SKM-1 (cell line): ENCODE measurements at regions not wholly inside any gene's neighbourhood (a gene's known extent, or its start where the extent isn't known, plus 50 kb on each side); places are given as distances from the start of the nearest gene placed in this dataset.
"Not testable (repeated sequence)": the region's sequence is repeated elsewhere in the genome, so short reads cannot be mapped to it uniquely, and the experiment has no call there.

Experiments
- DNase-seq: peaks from one replicate; lab custom pipeline; 2025; ENCODE audit not compliant: unreplicated experiment; lab: John Stamatoyannopoulos, UW

GRCh38 chr5:21613971-21614488, 1239.1 kb downstream of the CDH12 start:
- DNase-seq = no peak

- DNase-seq = no peak
These were observed 1249.3 kb downstream of the CDH12 start for GRCh38 chr5:21603796-21604195.

- DNase-seq = no peak
These were observed 1258.6 kb downstream of the CDH12 start for GRCh38 chr5:21594566-21594965.

- no peak for DNase-seq
These were observed 1259.9 kb downstream of the CDH12 start for GRCh38 chr5:21593261-21593660.

- DNase-seq = no peak
These were observed 1271.6 kb downstream of the CDH12 start for GRCh38 chr5:21581508-21581907.

GRCh38 chr5:21574961-21575360, 1278.2 kb downstream of the CDH12 start:
- no peak for DNase-seq

GRCh38 chr5:21574438-21574837, 1278.7 kb downstream of the CDH12 start:
- DNase-seq = no peak

- DNase-seq = no peak
These were observed 1279.5 kb downstream of the CDH12 start for GRCh38 chr5:21573416-21574314.

GRCh38 chr5:21571196-21571595, 1281.9 kb downstream of the CDH12 start:
- DNase-seq = not testable (repeated sequence)

GRCh38 chr5:21559109-21559508, 1294.0 kb downstream of the CDH12 start:
- not testable (repeated sequence) for DNase-seq

- not testable (repeated sequence) for DNase-seq
These were observed 1300.9 kb downstream of the CDH12 start for GRCh38 chr5:21552263-21552662.

GRCh38 chr5:21550916-21551315, 1302.2 kb downstream of the CDH12 start:
- not testable (repeated sequence) for DNase-seq

GRCh38 chr5:21547656-21548055, 1305.5 kb downstream of the CDH12 start:
- not testable (repeated sequence) for DNase-seq

GRCh38 chr5:21535114-21535513, 1318.0 kb downstream of the CDH12 start:
- not testable (repeated sequence) for DNase-seq

- DNase-seq = not testable (repeated sequence)
These were observed 1332.0 kb downstream of the CDH12 start for GRCh38 chr5:21521157-21521556.

- DNase-seq = not testable (repeated sequence)
These were observed 1356.2 kb downstream of the CDH12 start for GRCh38 chr5:21496926-21497325.

GRCh38 chr5:21496056-21496455, 1357.1 kb downstream of the CDH12 start:
- not testable (repeated sequence) for DNase-seq

GRCh38 chr5:21495235-21495634, 1357.9 kb downstream of the CDH12 start:
- DNase-seq = not testable (repeated sequence)

GRCh38 chr5:21494033-21494432, 1359.1 kb downstream of the CDH12 start:
- not testable (repeated sequence) for DNase-seq

GRCh38 chr5:21491182-21491581, 1362.0 kb downstream of the CDH12 start:
- DNase-seq = not testable (repeated sequence)

- DNase-seq = not testable (repeated sequence)
These were observed 1364.3 kb downstream of the CDH12 start for GRCh38 chr5:21488828-21489227.

GRCh38 chr5:21485458-21486000, 1367.6 kb downstream of the CDH12 start:
- not testable (repeated sequence) for DNase-seq
